Activated T-helper 17 cell treated with anti-CD3 and anti-CD28 coated beads, Interleukin-2, amount 50 U/mL, for 72 hours (primary cell): ENCODE measurements at regions not wholly inside any gene's neighbourhood (a gene's known extent, or its start where the extent isn't known, plus 50 kb on each side); places are given as distances from the start of the nearest gene placed in this dataset.
"Not testable (repeated sequence)": the region's sequence is repeated elsewhere in the genome, so short reads cannot be mapped to it uniquely, and the experiment has no call there.

Source experiments
- ATAC-seq: fragments of 150-1000 bp; cut with Tn5 transposase; replicated peaks from 2 replicates; pipeline ENCODE4 v1.10.0; 2021; ENCODE audit warnings: mild to moderate bottlenecking, moderate library complexity
- H3K27ac Mint-ChIP-seq: one replicate; pipeline ENCODE4 v1.8.0; 2022; ENCODE audit warnings: mixed read lengths
- H3K27me3 Mint-ChIP-seq: one replicate; pipeline ENCODE4 v1.8.0; 2022; ENCODE audit warnings: mixed read lengths
- H3K36me3 Mint-ChIP-seq: one replicate; pipeline ENCODE4 v1.8.0; 2022; ENCODE audit warnings: low read depth, mild to moderate bottlenecking, mixed read lengths
- H3K4me1 Mint-ChIP-seq: one replicate; pipeline ENCODE4 v1.8.0; 2022; ENCODE audit warnings: mixed read lengths
- H3K4me3 Mint-ChIP-seq: one replicate; pipeline ENCODE4 v1.8.0; 2022; ENCODE audit warnings: mild to moderate bottlenecking, mixed read lengths
- H3K9me3 Mint-ChIP-seq: one replicate; pipeline ENCODE4 v1.8.0; 2022; ENCODE audit warnings: mixed read lengths

DNA sequence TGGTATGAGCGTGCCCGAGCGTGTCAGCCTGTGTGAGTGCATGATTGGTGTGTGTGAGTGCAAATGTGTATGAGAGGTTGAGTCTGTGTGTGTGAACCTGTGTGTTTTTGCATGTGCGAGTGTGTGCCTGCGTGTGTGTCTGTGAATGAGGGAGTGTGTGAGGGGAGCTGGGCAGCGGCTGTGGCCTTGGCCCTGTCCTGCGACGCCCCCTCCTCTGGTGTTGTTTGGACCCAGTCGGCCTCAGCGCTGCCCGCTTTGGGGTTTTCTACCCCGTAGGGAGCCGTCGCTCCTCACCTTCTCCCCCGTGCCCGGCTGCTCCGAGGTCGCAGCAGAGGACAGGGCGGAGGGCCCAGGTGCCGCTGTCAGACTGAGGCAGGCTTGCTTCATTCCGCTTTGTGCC lies 69.0 kb downstream of the TMEM121 start:
- not testable (repeated sequence) for H3K4me1 Mint-ChIP-seq, H3K4me3 Mint-ChIP-seq, ATAC-seq, H3K36me3 Mint-ChIP-seq, H3K9me3 Mint-ChIP-seq, H3K27me3 Mint-ChIP-seq, H3K27ac Mint-ChIP-seq

DNA sequence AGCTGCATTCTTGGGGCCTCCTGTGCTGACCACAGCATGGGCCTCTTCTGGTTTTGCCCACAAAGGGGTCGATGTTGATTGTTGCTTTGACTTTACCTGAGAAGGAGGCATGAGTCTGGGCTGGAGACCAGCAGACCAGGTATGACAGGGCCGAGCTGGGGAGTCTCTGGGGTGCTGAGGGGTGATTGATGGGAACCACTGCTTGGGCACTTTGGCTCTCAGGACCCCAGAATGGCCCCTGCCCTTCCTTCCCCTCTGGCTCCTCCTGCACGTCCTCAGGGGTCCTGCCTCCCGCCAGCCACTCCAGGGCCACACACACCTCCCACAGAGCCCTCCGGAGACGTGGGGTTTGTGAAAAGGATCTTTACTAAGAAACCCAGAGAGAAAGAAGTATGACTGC lies 70.0 kb downstream of the TMEM121 start:
- not testable (repeated sequence) for H3K27ac Mint-ChIP-seq, ATAC-seq, H3K36me3 Mint-ChIP-seq, H3K4me1 Mint-ChIP-seq, H3K9me3 Mint-ChIP-seq, H3K4me3 Mint-ChIP-seq, H3K27me3 Mint-ChIP-seq

DNA sequence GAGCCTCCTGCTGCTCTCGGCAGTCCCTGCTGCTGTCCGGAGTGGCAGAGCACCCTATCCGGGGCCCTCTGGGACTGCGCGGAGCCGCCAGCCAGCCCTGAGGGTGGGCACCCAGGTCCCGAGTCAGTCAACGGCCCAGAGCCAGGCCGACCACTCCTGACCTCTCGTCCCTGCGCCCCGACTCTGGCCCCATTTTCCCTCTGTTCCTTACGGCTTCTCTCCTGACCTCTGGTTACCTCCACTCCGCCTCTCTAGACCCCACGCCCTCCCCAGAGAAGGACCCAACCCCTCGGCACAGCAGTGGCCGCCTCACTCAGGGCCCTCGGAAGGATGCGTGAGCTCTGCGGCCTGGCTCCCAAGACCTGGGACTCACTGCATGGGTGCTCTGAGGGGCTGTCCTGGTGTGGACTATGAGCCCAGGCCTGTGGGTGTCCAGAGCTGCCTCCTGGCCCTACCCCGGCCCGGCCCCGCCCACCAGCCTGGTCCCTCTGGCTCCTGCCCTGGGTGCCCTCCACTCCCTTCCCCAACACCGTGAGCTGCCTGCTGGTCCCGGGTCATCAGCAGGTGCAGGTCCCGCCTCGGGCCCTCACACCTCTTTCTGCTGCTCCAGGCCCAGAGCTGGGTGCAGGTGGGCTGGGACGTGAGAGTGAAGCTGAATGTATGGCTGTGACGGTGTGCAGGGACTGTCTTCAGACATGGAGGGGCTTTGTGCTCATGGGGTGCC lies 71.8 kb downstream of the TMEM121 start:
- not testable (repeated sequence) for H3K4me3 Mint-ChIP-seq, H3K27me3 Mint-ChIP-seq, H3K9me3 Mint-ChIP-seq, ATAC-seq, H3K4me1 Mint-ChIP-seq, H3K27ac Mint-ChIP-seq, H3K36me3 Mint-ChIP-seq

DNA sequence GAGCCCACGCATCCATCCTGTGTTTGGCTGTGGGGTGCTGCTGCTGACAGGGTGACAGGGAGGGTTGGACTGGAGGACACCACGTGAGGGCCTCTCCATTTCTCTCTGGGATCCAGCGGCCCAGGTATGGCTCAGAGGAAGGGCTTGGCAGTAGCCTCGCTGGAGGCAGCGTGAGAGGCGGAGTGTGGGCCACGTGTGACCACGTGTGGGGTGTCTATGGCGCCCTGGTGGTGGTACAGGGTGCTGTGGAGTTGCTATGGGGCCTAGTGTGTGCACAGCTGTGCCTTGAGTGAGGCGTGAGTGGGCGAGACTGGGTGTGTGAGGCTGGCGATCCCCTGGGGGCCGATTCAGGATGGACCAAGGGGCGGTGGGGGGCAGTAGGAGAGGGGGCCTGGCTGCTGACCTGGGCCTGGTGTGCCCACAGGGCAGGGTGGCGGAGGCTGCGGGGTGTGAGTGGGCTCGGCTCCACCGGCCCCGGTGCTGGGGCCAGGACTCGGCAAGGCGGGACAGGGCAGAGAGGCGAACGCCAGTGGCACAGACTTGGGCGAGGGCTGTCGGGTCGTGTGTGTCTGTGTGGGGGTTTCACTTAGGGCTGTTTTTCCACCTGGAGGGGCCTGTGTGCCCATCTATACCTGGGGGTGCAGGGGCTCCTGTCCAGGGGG lies 72.7 kb downstream of the TMEM121 start:
- not testable (repeated sequence) for ATAC-seq

DNA sequence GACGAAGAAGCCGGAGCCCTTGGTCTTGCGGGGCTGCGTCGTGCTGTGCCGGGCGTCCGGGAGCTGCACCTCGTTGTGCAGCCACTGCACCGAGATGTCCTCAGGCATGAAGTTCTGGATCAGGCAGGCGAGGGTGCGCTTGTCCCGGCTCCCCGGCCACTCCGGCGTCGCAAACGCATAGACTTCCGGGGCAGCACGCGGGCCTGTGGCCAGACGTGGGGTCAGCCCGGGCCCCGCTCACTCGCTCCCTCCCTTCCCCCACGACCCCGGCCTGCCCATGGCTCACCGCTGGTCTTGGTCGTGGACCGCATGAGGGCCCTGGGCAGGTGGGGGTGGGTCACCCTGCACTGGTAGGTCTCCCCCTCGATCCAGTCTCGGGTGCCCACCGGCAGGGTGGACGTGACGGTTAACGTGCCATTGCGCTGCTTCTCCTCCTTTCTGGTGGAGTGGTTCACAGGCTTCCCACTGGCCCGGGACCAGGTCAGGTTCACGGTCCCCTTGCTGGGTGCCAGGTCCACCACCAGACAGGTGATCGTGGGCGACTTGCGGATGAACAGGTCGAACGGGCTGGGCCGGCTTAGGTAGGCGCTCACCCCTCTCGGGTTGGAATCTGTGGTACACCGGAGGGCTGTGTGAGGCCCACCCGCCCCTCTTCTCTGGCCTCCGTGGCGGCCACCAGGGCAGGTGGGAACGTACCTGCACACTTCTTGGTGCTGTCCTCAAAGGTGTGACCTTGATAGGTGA lies 74.0 kb downstream of the TMEM121 start:
- H3K27ac Mint-ChIP-seq, H3K9me3 Mint-ChIP-seq, H3K4me3 Mint-ChIP-seq, ATAC-seq, H3K27me3 Mint-ChIP-seq, H3K36me3 Mint-ChIP-seq, H3K4me1 Mint-ChIP-seq: not testable (repeated sequence)

More for the DNA sequence above, 72.7 kb downstream of the TMEM121 start:
- not testable (repeated sequence) for H3K9me3 Mint-ChIP-seq, H3K27me3 Mint-ChIP-seq, H3K27ac Mint-ChIP-seq, H3K4me3 Mint-ChIP-seq, H3K4me1 Mint-ChIP-seq, H3K36me3 Mint-ChIP-seq

DNA sequence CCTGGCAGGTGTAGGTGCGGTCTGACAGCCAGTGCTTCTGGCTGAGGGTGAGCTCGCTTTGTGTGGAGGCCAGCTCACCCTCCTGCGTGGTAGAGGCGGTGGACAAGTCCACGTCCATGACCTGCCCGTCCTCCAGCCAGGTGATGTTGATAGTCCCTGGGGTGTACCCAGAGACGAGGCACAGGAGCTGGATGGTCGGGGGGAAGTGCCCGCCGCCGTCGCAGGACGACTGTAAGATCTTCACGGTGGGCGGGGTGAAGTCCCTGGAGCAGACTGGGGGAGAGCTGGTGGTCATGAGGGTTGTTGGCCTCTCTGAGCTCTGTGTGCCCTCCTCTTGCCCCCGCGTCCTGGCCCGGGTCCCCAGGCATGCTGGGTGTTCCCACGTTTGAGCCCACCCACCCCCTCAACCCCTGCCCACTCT lies 74.6 kb downstream of the TMEM121 start:
- no peak for ATAC-seq
- H3K27ac Mint-ChIP-seq = no peak overlapping the region
- H3K27me3 Mint-ChIP-seq = no peaks in the 10 kb centered on the region
- H3K4me3 Mint-ChIP-seq = no peak overlapping the region
- H3K4me1 Mint-ChIP-seq = no peaks in the 10 kb centered on the region
- H3K36me3 Mint-ChIP-seq = no peaks in the 10 kb centered on the region
- no peaks in the 10 kb centered on the region for H3K9me3 Mint-ChIP-seq

DNA sequence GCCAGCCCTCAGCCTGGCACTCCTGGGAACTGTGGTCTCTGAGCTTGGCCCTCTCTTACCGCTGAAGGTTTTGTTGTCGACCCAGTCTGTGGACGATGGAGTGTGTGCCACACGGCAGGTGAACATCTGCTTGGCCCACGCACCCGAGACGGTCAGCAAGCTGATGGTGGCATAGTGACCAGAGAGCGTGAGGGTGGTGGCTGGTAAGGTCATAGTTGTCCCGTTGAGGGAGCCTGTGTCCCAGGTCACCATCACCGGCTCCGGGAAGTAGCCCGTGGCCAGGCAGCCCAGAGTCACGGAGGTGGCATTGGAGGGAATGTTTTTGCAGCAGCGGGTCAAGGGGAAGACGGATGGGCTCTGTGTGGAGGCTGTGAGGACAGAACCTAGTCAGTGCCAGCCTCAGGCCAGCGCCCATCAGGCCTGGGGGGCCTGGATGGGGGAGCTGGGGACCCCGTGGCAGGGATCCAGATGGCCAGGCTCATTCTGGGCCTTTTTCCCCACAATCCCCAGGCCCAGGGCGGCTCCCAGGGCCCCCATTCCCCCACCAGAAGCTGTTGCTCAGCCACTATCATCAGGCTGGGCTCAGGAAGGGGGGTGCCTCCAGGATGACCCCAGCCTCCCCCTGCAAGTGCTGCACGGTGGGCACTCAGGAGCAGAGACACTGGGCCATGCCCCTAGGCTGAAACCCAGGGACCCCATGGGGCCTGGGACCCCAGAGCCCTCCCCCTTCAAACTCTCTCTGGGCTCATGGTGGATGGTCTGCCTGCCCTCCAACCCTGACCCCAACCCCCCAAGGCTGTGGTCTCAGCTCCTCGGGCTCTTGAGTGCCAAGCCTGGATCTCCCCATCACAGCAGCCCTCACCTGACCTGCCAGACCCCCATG lies 75.2 kb downstream of the TMEM121 start:
- Mint-ChIP-seq H3K4me3 (no peak overlapping the region), H3K27me3 (no peaks in the 10 kb centered on the region), H3K27ac (no peak overlapping the region), H3K36me3 (no peaks in the 10 kb centered on the region), H3K9me3 (no peaks in the 10 kb centered on the region), H3K4me1 (no peaks in the 10 kb centered on the region)
- no peak for ATAC-seq

DNA sequence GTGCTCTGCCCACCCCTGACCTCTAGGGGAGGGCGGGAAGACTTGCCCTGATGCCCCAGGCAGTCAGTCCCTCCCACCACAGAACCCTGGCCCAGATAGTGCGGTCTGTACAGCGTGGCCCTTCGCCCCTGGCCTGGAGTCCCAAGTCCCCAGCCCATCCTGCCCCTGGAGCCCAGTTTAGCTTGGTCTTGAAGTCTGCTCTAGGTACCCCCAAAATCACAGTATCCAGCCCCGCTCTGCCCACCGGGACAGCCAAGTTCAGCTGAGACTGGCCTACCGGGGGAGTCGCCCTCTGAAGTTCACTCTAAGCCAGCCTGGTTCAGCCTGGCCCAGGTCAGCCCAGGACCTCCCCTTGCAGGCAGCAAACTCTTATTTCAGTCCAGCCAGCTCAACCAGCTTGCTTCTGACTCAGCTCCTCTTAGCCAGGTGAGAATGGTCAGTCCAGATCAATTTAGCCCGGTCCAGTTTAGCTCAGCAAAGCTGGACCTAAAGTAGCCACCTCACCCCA lies 75.9 kb downstream of the TMEM121 start:
- H3K4me3 Mint-ChIP-seq = no peak overlapping the region
- no peaks in the 10 kb centered on the region for H3K9me3 Mint-ChIP-seq
- no peaks in the 10 kb centered on the region for H3K27me3 Mint-ChIP-seq
- no peaks in the 10 kb centered on the region for H3K4me1 Mint-ChIP-seq
- no peak overlapping the region for H3K27ac Mint-ChIP-seq
- no peaks in the 10 kb centered on the region for H3K36me3 Mint-ChIP-seq
- no peak for ATAC-seq

DNA sequence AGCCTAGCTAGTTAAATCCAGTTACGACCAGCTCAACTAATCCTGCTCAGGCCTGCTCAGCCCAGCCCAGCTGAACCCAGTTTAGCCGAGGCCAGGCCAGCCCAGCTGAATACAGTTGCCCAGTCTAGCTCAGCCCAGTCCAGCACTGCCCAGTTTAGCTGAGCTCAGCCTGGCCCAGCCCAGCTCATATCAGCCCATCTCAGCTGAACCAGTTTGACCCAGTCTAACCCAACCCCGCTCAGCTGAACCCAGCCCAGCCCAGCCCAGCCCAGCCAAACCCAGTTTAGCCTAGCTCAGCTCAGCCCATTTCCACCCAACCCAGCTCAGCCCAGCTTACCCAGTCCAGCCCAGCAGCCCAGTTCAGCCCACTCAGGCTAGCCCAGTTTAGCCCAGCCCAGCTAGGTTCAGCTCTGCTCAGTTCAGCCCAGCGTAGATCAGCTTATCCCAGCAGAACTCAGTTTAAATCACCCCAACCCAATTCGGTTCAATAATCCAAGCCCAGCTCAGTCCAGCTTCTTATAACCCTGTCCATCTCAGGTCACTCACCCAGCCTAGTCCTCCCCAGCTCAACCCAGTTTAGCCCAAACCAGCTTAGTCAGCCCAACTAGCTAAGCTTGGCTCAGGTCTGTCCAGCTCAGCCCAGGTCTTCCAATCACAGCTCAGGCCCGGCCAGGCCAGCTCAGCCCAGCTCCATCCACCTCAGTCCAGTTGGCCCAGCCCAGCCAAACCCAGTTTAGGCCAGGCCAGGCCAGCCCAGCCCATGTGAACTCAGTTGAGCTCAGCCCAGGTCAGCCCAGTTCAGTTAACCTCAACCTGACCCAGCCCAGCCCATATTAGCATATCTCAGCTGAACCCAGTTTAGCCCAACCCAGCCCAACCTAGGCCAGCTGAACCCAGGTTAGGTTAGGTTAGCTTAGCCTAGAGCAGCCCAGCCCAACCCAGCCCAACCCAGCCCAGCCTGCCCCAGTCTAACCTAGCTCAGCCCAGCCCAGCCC lies 76.7 kb downstream of the TMEM121 start:
- Mint-ChIP-seq H3K4me1 (no peaks in the 10 kb centered on the region), H3K27me3 (no peaks in the 10 kb centered on the region), H3K36me3 (no peaks in the 10 kb centered on the region), H3K9me3 (no peaks in the 10 kb centered on the region), H3K4me3 (no peak overlapping the region), H3K27ac (no peak overlapping the region)
- ATAC-seq = no peak

DNA sequence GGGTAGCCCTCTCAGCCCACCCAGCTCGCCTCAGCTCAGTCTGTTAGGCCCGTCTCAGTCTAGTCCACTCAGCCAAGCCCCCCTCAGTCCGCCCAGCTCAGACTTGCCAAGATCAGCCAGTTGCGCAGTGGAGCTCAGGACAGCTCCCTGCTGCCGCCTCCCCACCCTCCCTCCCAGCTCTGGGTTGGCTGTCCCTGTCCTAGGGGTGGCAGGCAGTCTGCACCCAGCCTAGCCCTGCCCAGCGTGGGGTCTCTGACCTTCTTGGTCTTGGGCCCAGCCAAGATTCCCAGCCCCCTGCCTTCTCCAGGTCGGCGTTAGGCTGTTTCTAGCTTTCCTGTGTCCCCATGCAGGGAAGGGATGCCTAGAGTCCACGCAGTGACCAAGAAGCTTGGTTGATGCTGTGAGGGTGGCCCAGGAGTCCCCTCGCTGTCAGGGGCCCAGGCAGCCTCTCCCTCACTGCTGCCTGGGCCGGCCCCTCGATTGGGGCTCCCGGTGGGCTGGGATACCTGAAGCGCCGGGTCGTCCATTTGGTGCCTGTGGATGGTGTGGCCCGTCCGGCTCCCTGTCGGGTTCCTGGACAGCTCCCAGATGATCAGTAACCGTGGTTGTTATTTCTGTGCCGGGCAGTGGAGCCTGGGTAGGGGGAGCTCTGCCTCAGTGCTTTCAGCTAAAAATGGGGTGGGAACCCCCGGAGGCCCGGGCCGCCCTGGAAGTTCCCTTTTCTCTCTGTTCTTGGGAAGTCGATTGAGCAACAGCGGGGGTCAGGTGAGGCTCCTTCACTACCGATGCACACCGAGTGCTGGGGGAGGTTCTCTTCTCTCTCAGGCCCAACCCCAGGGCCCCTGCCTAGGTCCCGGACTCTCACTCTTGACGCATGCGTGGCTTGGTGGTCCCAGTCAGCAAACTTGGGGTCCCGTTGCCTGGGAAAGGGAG lies 78.4 kb downstream of the TMEM121 start:
- not testable (repeated sequence) for H3K27ac Mint-ChIP-seq, H3K4me1 Mint-ChIP-seq, H3K9me3 Mint-ChIP-seq, H3K36me3 Mint-ChIP-seq, H3K27me3 Mint-ChIP-seq, ATAC-seq, H3K4me3 Mint-ChIP-seq

DNA sequence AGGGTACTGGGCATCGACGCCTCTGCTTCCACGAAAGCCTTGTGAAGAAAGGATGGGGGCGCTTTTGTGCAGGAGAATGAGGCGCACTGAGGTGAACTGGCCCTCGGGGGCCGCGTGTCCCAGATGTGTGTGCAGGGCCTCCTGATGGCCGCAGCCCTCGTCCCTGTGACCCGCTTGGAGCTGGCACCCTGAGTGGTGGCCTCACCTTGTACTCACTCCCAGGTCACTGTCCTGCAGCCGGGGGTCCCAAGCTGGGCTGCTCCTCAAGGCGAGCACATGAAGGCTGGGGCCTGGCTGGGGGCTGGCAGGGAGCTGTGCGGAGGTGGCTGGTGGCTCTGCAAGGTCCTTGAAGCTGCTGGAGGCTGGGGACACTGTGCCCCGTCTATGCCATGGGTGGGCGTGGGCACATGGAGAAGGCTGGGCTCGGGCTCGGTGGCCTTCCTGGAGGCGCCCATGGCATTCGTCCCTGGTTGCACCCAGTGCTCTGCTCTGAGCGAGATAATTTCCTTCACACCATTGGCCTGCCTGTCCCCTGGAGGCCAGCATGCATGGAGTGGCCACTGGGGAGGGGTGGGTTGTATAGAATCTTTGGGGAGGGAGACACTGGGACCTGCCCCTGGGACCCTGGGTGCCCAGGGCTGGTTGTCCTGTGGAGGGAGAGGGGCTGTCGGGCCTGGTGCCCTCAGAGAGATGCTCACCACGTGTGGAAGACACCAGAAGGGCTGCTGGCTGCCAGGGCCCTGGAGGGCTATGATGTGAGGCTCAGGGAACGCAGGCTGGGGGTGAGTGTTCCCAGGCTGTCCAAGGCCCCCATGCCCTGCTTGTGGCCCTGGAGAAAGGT lies 79.3 kb downstream of the TMEM121 start:
- H3K27ac Mint-ChIP-seq = no peak overlapping the region

More for the DNA sequence above, 79.3 kb downstream of the TMEM121 start:
- H3K4me1 Mint-ChIP-seq = no peaks in the 10 kb centered on the region
- H3K9me3 Mint-ChIP-seq = no peaks in the 10 kb centered on the region
- H3K27me3 Mint-ChIP-seq = peaks cover 3% of the 10 kb centered on the region
- no peak overlapping the region for H3K4me3 Mint-ChIP-seq
- no peaks in the 10 kb centered on the region for H3K36me3 Mint-ChIP-seq
- ATAC-seq = no peak
